ENCODE measurements at regions not wholly inside any gene's neighbourhood (a gene's known extent, or its start where the extent isn't known, plus 50 kb on each side); places are given as distances from the start of the nearest gene placed in this dataset.

DNA sequence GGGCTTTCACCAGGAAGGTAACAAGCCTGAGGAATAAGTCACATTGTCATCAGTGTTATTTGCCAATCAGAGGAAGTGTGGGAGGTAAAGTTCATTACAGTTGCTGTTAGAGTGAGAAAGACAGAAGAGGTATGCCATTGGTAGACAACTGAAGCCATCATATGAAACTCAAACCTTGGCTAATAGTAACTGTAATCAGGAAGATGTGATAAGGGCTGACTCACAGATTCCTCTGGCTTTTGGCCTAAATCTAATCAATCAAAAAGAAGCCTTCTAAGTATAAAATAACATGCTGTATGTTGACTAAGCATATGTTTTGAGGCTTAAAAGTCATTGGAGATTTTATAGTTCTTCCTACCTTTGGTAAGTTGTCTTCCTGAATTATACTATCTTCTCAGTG is 242.8 kb downstream of the PCDH7 start:
- TF ChIP-seq, protein P1, sequence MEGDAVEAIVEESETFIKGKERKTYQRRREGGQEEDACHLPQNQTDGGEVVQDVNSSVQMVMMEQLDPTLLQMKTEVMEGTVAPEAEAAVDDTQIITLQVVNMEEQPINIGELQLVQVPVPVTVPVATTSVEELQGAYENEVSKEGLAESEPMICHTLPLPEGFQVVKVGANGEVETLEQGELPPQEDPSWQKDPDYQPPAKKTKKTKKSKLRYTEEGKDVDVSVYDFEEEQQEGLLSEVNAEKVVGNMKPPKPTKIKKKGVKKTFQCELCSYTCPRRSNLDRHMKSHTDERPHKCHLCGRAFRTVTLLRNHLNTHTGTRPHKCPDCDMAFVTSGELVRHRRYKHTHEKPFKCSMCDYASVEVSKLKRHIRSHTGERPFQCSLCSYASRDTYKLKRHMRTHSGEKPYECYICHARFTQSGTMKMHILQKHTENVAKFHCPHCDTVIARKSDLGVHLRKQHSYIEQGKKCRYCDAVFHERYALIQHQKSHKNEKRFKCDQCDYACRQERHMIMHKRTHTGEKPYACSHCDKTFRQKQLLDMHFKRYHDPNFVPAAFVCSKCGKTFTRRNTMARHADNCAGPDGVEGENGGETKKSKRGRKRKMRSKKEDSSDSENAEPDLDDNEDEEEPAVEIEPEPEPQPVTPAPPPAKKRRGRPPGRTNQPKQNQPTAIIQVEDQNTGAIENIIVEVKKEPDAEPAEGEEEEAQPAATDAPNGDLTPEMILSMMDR (IDR thresholded peaks at IDR 0.05), result no peak
- TF ChIP-seq EP300 (IDR thresholded peaks at IDR 0.05), result no peak
- TF ChIP-seq POLR2A (IDR thresholded peaks at IDR 0.05; ENCODE audit: low read depth), result no peak
